A549 (cell line): ENCODE measurements at regions not wholly inside any gene's neighbourhood (a gene's known extent, or its start where the extent isn't known, plus 50 kb on each side); places are given as distances from the start of the nearest gene placed in this dataset.

Experiments used
- BHLHE40 ChIP-seq: IDR thresholded peaks from 2 replicates; pipeline ENCODE4 v1.6.1; 2012; ENCODE audit warnings: low read depth, low read length, inconsistent platforms
- CTCF ChIP-seq: fragments of >200 bp; sonication (Bioruptor Twin); formaldehyde crosslinking; IDR thresholded peaks from 3 replicates; pipeline ENCODE4 v1.5.1; 2016
- EP300 ChIP-seq, 2 experiments: fragments of >200 bp; sonication (Bioruptor Twin); formaldehyde crosslinking; IDR thresholded peaks; 2 replicates in 1 of 2; 3 replicates in 1 of 2; pipeline ENCODE4 v1.6.1; 2016 to 2017
- ESRRA ChIP-seq: fragments of 150-350 bp; IDR thresholded peaks from 2 replicates; pipeline ENCODE4 v1.6.1; 2014; ENCODE audit warnings: mild to moderate bottlenecking, low read length, borderline replicate concordance
- JUNB ChIP-seq: fragments of >200 bp; sonication (Bioruptor Twin); formaldehyde crosslinking; IDR thresholded peaks from 2 replicates; pipeline ENCODE4 v1.6.1; 2016
- MAX ChIP-seq: IDR thresholded peaks from 2 replicates; pipeline ENCODE4 v1.6.1; 2012
- MYC ChIP-seq: IDR thresholded peaks from 2 replicates; pipeline ENCODE4 v1.6.1; 2012; ENCODE audit warnings: mild to moderate bottlenecking, inconsistent platforms, low read length, improper control_type of control experiment, borderline replicate concordance
- POLR2A ChIP-seq: IDR thresholded peaks from 2 replicates; pipeline ENCODE4 v1.6.1; 2012; ENCODE audit warnings: mild to moderate bottlenecking, low read length
- SMC3 ChIP-seq: fragments of >200 bp; sonication (Bioruptor Twin); formaldehyde crosslinking; IDR thresholded peaks from 3 replicates; pipeline ENCODE4 v1.6.1; 2018; ENCODE audit warnings: inconsistent platforms
- ZSCAN20 ChIP-seq: fragments of 250-450 bp; sonication (Bioruptor Pico); IDR thresholded peaks from 2 replicates; pipeline ENCODE4 v1.8.0; 2022; ENCODE audit warnings: mild to moderate bottlenecking, moderate library complexity

GRCh38 chr16:80459331-80459777, 81.4 kb upstream of the DYNLRB2 start:
- no peak for TF ChIP-seq EP300 (IDR thresholded peaks at IDR 0.05)
- TF ChIP-seq CTCF = no peak
- TF ChIP-seq POLR2A = no peak
- TF ChIP-seq ESRRA = no peak
- no peak for TF ChIP-seq ZSCAN20 (CRISPR knock-in tag)
- no peak for TF ChIP-seq BHLHE40
- TF ChIP-seq SMC3 = no peak
- TF ChIP-seq MAX = no peak
- TF ChIP-seq MYC = no peak
- no peak for TF ChIP-seq JUNB
